SK-N-SH (cell line): ENCODE measurements at regions not wholly inside any gene's neighbourhood (a gene's known extent, or its start where the extent isn't known, plus 50 kb on each side); places are given as distances from the start of the nearest gene placed in this dataset.

Source experiments
- EP300 ChIP-seq, 2 experiments: IDR thresholded peaks; 2 replicates each; pipeline versions ENCODE4 v1.4.0 to v1.6.1; 2012; ENCODE audit warnings: borderline replicate concordance in 1 of 2, low read depth in 1 of 2, low read length in 1 of 2
- GATA2 ChIP-seq: sonication (generic); formaldehyde crosslinking; IDR thresholded peaks from 2 replicates; pipeline ENCODE4 v1.5.0; 2020; ENCODE audit warnings: mild to moderate bottlenecking, missing genetic modification reagents
- NFIC ChIP-seq: IDR thresholded peaks from 2 replicates; pipeline ENCODE4 v1.4.0; 2012; ENCODE audit warnings: borderline replicate concordance
- POLR2AphosphoS5 ChIP-seq: IDR thresholded peaks from 2 replicates; pipeline ENCODE4 v1.6.1; 2012; ENCODE audit warnings: low read depth, low read length
- RFX5 ChIP-seq: IDR thresholded peaks from 2 replicates; pipeline ENCODE4 v1.6.1; 2012; ENCODE audit warnings: mild to moderate bottlenecking, improper control_type of control experiment, low read length
- SIN3A ChIP-seq: IDR thresholded peaks from 2 replicates; pipeline ENCODE4 v1.6.1; 2012; ENCODE audit warnings: low read depth, mild to moderate bottlenecking, low read length, moderate library complexity, borderline replicate concordance
- TF ChIP-seq, protein P1 (sequence below): fragments of 200-600 bp; sonication (generic); IDR thresholded peaks from 2 replicates; pipeline ENCODE4 v1.6.1; 2017; ENCODE audit warnings: antibody characterized with exemption, mild to moderate bottlenecking, moderate library complexity
- TF ChIP-seq, protein P2 (sequence below): IDR thresholded peaks from 2 replicates; pipeline ENCODE4 v1.4.0; 2012; ENCODE audit warnings: low read depth, borderline replicate concordance
- TF ChIP-seq, protein P3 (sequence below): fragments of 150-350 bp; IDR thresholded peaks from 2 replicates; pipeline ENCODE4 v1.6.1; 2017; ENCODE audit warnings: antibody characterized with exemption, low read length, low read depth, borderline replicate concordance

DNA sequence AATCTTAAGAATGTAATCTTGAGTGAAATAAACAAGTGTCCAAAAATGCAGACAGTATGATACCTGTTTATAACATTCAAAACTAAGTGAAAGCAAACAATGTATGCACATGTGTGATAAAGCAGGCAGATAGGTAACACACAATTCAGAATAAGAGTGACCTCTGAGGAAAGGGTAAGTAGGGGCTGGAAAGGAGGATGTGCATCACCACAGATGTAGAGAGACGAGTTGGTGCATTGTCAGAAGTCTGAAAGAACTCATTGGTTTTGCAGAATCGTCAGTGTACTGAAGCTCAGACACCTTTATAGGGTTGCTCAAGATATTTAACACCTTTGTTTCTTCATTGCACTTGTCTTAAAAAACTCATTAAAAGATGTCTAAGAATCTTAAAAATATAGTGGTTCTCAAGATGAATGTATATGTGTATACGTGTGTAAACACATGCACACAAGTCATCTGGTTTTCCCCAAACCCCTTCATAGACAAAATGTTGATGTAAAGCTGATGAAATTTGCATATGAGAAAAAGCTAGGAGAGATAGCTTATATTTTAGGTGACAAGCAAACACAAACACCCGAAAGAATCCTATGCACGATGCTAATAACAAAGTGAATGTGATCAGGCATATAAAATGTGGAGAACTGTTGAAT is 197.6 kb upstream of the MEF2C start:
- TF ChIP-seq, protein P1, sequence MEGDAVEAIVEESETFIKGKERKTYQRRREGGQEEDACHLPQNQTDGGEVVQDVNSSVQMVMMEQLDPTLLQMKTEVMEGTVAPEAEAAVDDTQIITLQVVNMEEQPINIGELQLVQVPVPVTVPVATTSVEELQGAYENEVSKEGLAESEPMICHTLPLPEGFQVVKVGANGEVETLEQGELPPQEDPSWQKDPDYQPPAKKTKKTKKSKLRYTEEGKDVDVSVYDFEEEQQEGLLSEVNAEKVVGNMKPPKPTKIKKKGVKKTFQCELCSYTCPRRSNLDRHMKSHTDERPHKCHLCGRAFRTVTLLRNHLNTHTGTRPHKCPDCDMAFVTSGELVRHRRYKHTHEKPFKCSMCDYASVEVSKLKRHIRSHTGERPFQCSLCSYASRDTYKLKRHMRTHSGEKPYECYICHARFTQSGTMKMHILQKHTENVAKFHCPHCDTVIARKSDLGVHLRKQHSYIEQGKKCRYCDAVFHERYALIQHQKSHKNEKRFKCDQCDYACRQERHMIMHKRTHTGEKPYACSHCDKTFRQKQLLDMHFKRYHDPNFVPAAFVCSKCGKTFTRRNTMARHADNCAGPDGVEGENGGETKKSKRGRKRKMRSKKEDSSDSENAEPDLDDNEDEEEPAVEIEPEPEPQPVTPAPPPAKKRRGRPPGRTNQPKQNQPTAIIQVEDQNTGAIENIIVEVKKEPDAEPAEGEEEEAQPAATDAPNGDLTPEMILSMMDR: no peak
- TF ChIP-seq, protein P2, sequence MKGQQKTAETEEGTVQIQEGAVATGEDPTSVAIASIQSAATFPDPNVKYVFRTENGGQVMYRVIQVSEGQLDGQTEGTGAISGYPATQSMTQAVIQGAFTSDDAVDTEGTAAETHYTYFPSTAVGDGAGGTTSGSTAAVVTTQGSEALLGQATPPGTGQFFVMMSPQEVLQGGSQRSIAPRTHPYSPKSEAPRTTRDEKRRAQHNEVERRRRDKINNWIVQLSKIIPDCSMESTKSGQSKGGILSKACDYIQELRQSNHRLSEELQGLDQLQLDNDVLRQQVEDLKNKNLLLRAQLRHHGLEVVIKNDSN: no peak
- no peak for TF ChIP-seq GATA2 (CRISPR knock-in tag)
- TF ChIP-seq POLR2AphosphoS5: no peak
- no peak for TF ChIP-seq RFX5
- no peak for TF ChIP-seq NFIC
- TF ChIP-seq SIN3A: no peak
- TF ChIP-seq, protein P3, sequence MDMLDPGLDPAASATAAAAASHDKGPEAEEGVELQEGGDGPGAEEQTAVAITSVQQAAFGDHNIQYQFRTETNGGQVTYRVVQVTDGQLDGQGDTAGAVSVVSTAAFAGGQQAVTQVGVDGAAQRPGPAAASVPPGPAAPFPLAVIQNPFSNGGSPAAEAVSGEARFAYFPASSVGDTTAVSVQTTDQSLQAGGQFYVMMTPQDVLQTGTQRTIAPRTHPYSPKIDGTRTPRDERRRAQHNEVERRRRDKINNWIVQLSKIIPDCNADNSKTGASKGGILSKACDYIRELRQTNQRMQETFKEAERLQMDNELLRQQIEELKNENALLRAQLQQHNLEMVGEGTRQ: no peak
- TF ChIP-seq EP300 (IDR thresholded peaks at IDR 0.05; ENCODE audit: borderline replicate concordance in 1 of 2, low read depth in 1 of 2, low read length in 1 of 2): no peak
